Panc1 (cell line): ENCODE measurements at regions not wholly inside any gene's neighbourhood (a gene's known extent, or its start where the extent isn't known, plus 50 kb on each side); places are given as distances from the start of the nearest gene placed in this dataset.

Experiments used
- CTCF ChIP-seq: fragments of 450-650 bp; IDR thresholded peaks from 2 replicates; pipeline ENCODE4 v1.5.1; 2017; ENCODE audit warnings: mild to moderate bottlenecking
- POLR2AphosphoS5 ChIP-seq: IDR thresholded peaks from 2 replicates; pipeline ENCODE4 v1.6.1; 2012; ENCODE audit warnings: mild to moderate bottlenecking, low read depth, low read length, moderate library complexity
- REST ChIP-seq, 2 experiments: IDR thresholded peaks; 2 replicates each; pipeline ENCODE4 v1.6.1; 2011 to 2012; ENCODE audit warnings: low read depth in 2 of 2, control low read depth in 1 of 2, low read length in 1 of 2, mild to moderate bottlenecking in 1 of 2, moderate library complexity in 1 of 2; ENCODE audit not compliant: insufficient read depth in 1 of 2

- TF ChIP-seq REST (IDR thresholded peaks at IDR 0.05; ENCODE audit: insufficient read depth in 1 of 2, low read depth in 2 of 2, low read length in 1 of 2) (no peak), CTCF (no peak), POLR2AphosphoS5 (no peak)
Measured at GRCh38 chrX:14356401-14356800, 172.9 kb upstream of the GLRA2 start.
